Stimulated activated CD4-positive, alpha-beta T cell treated with anti-CD3 and anti-CD28 coated beads, Interleukin-1b, Interleukin-23, amount 100 ng/mL, for 1 hour (primary cell): ENCODE measurements at regions not wholly inside any gene's neighbourhood (a gene's known extent, or its start where the extent isn't known, plus 50 kb on each side); places are given as distances from the start of the nearest gene placed in this dataset.

Source experiments
- DNase-seq, 2 donors: peaks; one replicate each; pipeline ENCODE4 v3.0.0-alpha.2; 2020; ENCODE audit warnings: low read depth in 2 of 2

GRCh38 chr11:104246590-104246989 is 82.6 kb upstream of the PDGFD start:
- DNase-seq = no peak

GRCh38 chr11:104238916-104239315 is 75.0 kb upstream of the PDGFD start:
- no peak for DNase-seq

GRCh38 chr11:104225047-104225446 is 61.1 kb upstream of the PDGFD start:
- DNase-seq = no peak

- no peak for DNase-seq
These were observed 58.5 kb upstream of the PDGFD start for GRCh38 chr11:104222464-104222863.

GRCh38 chr11:104221455-104221854 is 57.5 kb upstream of the PDGFD start:
- DNase-seq = no peak

- DNase-seq = no peak
These were observed 55.1 kb upstream of the PDGFD start for GRCh38 chr11:104219096-104219495.

- DNase-seq = no peak
These were observed 50.6 kb upstream of the PDGFD start for GRCh38 chr11:104214517-104214916.
